T47D (cell line): ENCODE measurements at regions not wholly inside any gene's neighbourhood (a gene's known extent, or its start where the extent isn't known, plus 50 kb on each side); places are given as distances from the start of the nearest gene placed in this dataset.

Source experiments
- DNase-seq, 2 experiments: peaks; one replicate each; pipeline versions ENCODE4 v3.0.0 to v3.0.0-alpha.2; 2011 to 2012; ENCODE audit warnings: low read depth in 1 of 2, low spot score in 1 of 2
- JUND ChIP-seq: IDR thresholded peaks from 2 replicates; pipeline ENCODE4 v1.6.1; 2012; ENCODE audit warnings: low read depth
- in situ Hi-C: cut with HindIII; loops from 2 replicates; pipeline ENCODE4 v1.10.0; 2016; ENCODE audit warnings: low sequenced_read_pairs, low pct_unique_long_range_greater_than_20kb

- no peak for TF ChIP-seq JUND
- DNase-seq: peak in 1 of 2 experiments; percentile 16
- in situ Hi-C loops: no loop called here
Observed at GRCh38 chr21:25360593-25360992, 246.7 kb downstream of the MRPL39 start.

GRCh38 chr21:25359724-25360123, 247.6 kb downstream of the MRPL39 start:
- DNase-seq: no peak
- no peak for TF ChIP-seq JUND
- in situ Hi-C loops: no loop called here

GRCh38 chr21:25350056-25350455, 257.2 kb downstream of the MRPL39 start:
- peak in 1 of 2 experiments; percentile 42 for DNase-seq

GRCh38 chr21:25343774-25344545, 263.3 kb downstream of the MRPL39 start:
- in situ Hi-C loops: no loop called here
- no peak for DNase-seq
- no peak for TF ChIP-seq JUND

More at GRCh38 chr21:25350056-25350455, 257.2 kb downstream of the MRPL39 start:
- no peak for TF ChIP-seq JUND
- in situ Hi-C loops: no loop called here

- in situ Hi-C loops: no loop called here
- no peak for TF ChIP-seq JUND
- no peak for DNase-seq
Observed at GRCh38 chr21:25342816-25343215, 264.5 kb downstream of the MRPL39 start.

GRCh38 chr21:25341981-25342380, 265.3 kb downstream of the MRPL39 start:
- in situ Hi-C loops: no loop called here
- no peak for DNase-seq
- no peak for TF ChIP-seq JUND

GRCh38 chr21:25338415-25338814, 268.9 kb downstream of the MRPL39 start:
- in situ Hi-C loops: no loop called here
- TF ChIP-seq JUND: no peak
- no peak for DNase-seq

GRCh38 chr21:25334046-25334730, 273.1 kb downstream of the MRPL39 start:
- no peak for DNase-seq
- in situ Hi-C loops: no loop called here
- no peak for TF ChIP-seq JUND

- no peak for TF ChIP-seq JUND
- in situ Hi-C loops: no loop called here
- DNase-seq: no peak
Observed at GRCh38 chr21:25331286-25331685, 276.0 kb downstream of the MRPL39 start.

GRCh38 chr21:25330266-25330665, 277.0 kb downstream of the MRPL39 start:
- in situ Hi-C loops: no loop called here
- no peak for TF ChIP-seq JUND
- DNase-seq: no peak

- in situ Hi-C loops: no loop called here
- TF ChIP-seq JUND: no peak
- no peak for DNase-seq
Observed at GRCh38 chr21:25329227-25329825, 278.0 kb downstream of the MRPL39 start.

GRCh38 chr21:25328736-25329135, 278.5 kb downstream of the MRPL39 start:
- in situ Hi-C loops: no loop called here
- no peak for DNase-seq
- TF ChIP-seq JUND: no peak

GRCh38 chr21:25326181-25326580, 281.1 kb downstream of the MRPL39 start:
- in situ Hi-C loops: no loop called here
- TF ChIP-seq JUND: no peak
- DNase-seq: no peak
